Epithelial cell of esophagus (primary cell): ENCODE measurements at regions not wholly inside any gene's neighbourhood (a gene's known extent, or its start where the extent isn't known, plus 50 kb on each side); places are given as distances from the start of the nearest gene placed in this dataset.

Experiments
- DNase-seq: peaks from one replicate; pipeline ENCODE4 v3.0.0; 2010; ENCODE audit warnings: low read depth
- H3K4me3 ChIP-seq: 2 replicates; pipeline ENCODE4 v1.5.1; 2011; ENCODE audit warnings: mild to moderate bottlenecking, low read length, control low read depth
- TF ChIP-seq, protein P1 (sequence below): IDR thresholded peaks from 2 replicates; pipeline ENCODE4 v1.5.1; 2011; ENCODE audit warnings: low read depth, mild to moderate bottlenecking, low read length, control low read depth, inconsistent platforms; ENCODE audit not compliant: insufficient read depth; ENCODE audit errors: missing control alignments

DNA sequence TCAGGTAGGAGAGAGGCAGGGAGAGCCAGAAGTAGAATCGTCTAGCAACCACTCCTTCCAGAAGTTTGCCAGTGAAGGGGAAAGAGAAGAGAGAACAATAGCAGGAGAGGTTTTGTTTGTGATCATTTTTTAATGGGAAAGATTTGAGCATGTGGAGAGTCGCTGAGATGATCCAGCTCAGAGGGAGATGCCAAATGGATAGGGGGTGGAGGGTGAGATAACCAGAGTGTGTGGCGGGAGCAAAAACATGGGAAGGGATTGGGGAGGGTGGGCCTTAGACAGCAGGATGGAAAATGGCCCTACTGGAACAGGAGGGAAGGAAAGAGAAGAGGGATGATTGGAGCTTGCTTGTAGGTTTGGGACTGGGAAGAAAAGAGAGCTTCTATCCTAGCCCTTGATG is 269.8 kb downstream of the GLI2 start:
- TF ChIP-seq, protein P1, sequence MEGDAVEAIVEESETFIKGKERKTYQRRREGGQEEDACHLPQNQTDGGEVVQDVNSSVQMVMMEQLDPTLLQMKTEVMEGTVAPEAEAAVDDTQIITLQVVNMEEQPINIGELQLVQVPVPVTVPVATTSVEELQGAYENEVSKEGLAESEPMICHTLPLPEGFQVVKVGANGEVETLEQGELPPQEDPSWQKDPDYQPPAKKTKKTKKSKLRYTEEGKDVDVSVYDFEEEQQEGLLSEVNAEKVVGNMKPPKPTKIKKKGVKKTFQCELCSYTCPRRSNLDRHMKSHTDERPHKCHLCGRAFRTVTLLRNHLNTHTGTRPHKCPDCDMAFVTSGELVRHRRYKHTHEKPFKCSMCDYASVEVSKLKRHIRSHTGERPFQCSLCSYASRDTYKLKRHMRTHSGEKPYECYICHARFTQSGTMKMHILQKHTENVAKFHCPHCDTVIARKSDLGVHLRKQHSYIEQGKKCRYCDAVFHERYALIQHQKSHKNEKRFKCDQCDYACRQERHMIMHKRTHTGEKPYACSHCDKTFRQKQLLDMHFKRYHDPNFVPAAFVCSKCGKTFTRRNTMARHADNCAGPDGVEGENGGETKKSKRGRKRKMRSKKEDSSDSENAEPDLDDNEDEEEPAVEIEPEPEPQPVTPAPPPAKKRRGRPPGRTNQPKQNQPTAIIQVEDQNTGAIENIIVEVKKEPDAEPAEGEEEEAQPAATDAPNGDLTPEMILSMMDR = no peak
- no peak for DNase-seq
- H3K4me3 ChIP-seq = no peak overlapping the region

DNA sequence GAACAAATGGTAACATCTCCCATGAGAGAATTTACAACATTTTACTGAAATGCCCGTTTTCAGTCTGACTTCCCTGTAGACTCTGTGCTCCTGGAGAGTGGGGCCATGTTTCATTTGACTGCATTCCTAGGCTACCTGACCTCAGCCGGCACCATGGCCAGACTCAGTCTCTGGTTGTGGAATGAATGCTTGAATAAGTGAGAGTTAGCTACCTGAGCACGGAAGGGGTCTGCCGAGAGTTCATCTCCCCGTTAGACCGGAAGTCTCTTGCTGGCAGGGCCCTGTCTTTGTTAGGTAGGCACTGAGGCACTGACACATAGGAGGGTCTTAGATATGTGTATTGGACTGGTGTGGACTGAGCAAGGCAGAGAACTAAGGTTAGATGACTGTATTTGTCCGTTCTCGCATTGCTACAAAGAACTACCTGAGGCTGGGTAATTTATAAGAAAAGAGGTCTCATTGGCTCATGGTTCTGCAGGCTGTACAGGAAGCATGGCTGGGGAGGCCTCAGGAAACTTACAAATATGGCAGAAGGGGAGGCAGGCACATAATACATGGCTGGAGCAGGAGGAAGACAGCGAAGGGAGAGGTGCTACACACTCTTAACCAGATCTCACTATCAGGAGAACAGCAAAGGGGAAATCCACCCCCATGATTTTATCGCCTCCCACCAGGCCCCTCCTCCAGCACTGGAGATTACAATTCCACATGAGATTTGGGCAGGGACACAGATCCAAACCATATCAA is 271.2 kb downstream of the GLI2 start:
- H3K4me3 ChIP-seq = no peak overlapping the region
- TF ChIP-seq, protein P1 = no peak
- no peak for DNase-seq

DNA sequence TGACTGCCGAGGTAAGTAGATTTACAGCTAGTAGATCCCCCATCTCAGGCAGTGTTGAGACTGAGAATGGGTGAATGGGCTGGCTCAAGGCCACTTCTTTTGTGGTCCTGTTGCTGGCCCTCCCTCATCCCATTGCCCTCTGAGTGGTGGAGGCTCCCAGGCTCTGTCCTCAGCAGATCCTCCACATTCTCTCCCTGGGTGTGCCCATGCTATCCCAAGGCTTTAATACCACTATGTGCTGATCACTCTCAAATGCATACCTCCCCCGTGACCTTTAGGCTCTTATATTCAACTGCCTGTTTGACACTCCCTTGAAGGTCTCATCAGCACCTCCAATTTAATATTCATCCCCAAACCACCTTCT is 271.8 kb downstream of the GLI2 start:
- TF ChIP-seq, protein P1 = no peak
- no peak for DNase-seq
- no peak overlapping the region for H3K4me3 ChIP-seq

DNA sequence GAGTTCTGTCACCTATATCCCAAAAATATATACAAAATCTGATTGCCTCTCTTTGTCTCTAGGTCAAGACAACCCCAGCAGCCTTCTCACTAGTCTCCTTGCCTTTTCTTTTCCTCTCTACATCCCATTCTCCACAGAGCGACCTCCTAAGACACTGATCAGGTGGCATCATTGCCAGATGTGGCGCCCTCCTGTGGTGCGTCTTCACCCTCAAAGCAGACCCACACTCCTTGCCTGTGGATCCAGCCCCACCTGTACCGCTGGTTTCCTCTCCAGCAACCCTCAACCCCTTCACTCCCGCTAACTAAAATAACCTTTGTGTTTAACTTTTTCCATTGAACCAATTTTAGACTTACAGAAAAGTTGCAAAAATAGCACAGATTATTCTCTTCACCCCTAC is 273.3 kb downstream of the GLI2 start:
- no peak overlapping the region for H3K4me3 ChIP-seq
- TF ChIP-seq, protein P1 = peak; percentile 16
- peak; percentile 8 for DNase-seq

DNA sequence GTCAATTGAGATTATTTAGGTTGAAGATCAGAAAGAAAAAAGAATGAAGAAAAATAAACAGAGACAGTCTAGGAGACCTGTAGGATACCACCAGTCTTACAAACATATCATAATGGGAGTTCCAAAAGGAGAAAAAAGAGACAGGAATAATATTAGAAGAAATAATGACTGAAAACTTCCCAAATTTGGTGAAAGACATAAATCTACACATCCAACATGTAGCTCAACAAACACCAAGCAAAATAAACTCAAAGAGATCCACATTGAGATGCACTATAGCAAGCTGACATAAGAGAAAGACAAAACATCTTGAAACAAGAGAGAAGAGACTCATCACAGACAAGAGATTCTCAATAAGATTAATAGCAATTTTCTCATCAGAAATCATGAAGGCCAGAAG is 274.0 kb downstream of the TFCP2L1 start:
- H3K4me3 ChIP-seq = no peak overlapping the region
- no peak for DNase-seq
- TF ChIP-seq, protein P1 = no peak

DNA sequence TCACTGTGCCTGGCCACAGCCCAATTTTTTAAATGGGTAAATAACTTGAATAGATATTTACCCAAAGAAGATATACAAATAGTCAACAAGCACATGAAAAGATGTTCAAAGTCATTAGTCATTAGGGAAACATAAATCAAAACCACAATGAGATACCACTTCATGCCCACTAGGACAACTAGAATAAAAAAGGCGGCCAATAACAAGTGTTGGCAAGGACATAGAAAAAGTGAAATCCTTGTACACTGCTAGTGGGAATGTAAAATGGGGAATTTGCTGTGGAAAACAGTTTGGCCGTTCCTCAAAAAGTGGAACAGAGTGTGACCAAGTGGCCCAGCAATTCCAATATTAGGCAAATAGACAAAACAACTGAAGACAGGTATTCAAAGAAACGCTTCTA is 270.1 kb downstream of the TFCP2L1 start:
- no peak for DNase-seq
- no peak overlapping the region for H3K4me3 ChIP-seq
- TF ChIP-seq, protein P1 = no peak

DNA sequence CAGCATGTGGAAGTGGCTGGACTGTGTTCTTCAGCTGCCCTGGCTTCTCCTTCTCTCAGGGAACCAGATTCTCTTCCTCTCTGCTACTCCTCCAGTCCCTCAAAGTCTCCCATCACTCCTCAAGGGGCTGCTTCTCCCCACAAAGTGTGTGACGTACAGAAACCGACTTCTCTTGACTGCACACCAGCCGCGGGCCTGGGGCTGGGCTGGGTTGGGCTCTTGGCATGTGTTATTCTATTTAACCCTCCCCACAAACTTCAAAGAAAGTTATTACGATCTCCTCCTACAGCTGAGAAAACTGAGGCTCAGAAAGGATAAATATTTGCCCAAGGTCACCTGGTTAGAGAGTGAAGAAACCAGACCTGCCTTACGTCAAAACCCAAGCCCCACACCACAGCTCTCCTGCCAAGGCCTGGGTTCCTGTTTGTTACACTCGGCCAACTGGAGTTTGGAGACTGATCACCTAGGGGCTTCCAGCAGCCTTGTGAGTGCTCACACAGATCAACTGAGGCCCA is 269.0 kb downstream of the TFCP2L1 start:
- TF ChIP-seq, protein P1 = no peak
- no peak for DNase-seq
- no peak overlapping the region for H3K4me3 ChIP-seq
